ENCODE measurements at regions not wholly inside any gene's neighbourhood (a gene's known extent, or its start where the extent isn't known, plus 50 kb on each side); places are given as distances from the start of the nearest gene placed in this dataset.

GRCh38 chr15:98312913-98313312 lies 335.4 kb upstream of the IGF1R start:
- Mint-ChIP-seq H3K36me3 (ENCODE audit: insufficient read depth, unreplicated experiment) (no peaks in the 10 kb centered on the region), H3K27me3 (ENCODE audit: unreplicated experiment) (peaks cover 41% of the 10 kb centered on the region), H3K4me1 (ENCODE audit: low read depth, unreplicated experiment) (no peaks in the 10 kb centered on the region), H3K27ac (ENCODE audit: unreplicated experiment) (no peak overlapping the region), H3K9me3 (ENCODE audit: low read depth, unreplicated experiment) (no peaks in the 10 kb centered on the region), H3K4me3 (ENCODE audit: low read depth, unreplicated experiment) (no peak overlapping the region)
- BruUV-seq (replicated peaks): no TSS peak
- no peak for TF ChIP-seq CTCF (IDR thresholded peaks at IDR 0.05; ENCODE audit: unreplicated experiment)
- intact Hi-C loops (cut with micrococcal nuclease; ENCODE audit: unreplicated experiment): no loop called here
- CTCF ChIA-PET: interaction anchor here (1.0 to 1.9 kb wide), 3 partner anchors 107 to 764 kb away, joined by 3 to 15 read pairs (median 5); no protein-coding TSS in a partner anchor
- DNase-seq: no peak

- Mint-ChIP-seq H3K36me3 (ENCODE audit: insufficient read depth, unreplicated experiment) (no peaks in the 10 kb centered on the region), H3K27me3 (ENCODE audit: unreplicated experiment) (peaks cover 17% of the 10 kb centered on the region), H3K27ac (ENCODE audit: unreplicated experiment) (no peak overlapping the region), H3K4me3 (ENCODE audit: low read depth, unreplicated experiment) (no peak overlapping the region), H3K4me1 (ENCODE audit: low read depth, unreplicated experiment) (no peaks in the 10 kb centered on the region), H3K9me3 (ENCODE audit: low read depth, unreplicated experiment) (no peaks in the 10 kb centered on the region)
- no TSS peak for BruUV-seq (replicated peaks)
- DNase-seq: no peak
- TF ChIP-seq CTCF (IDR thresholded peaks at IDR 0.05; ENCODE audit: unreplicated experiment): no peak
- CTCF ChIA-PET: no interaction called here
- intact Hi-C loops (cut with micrococcal nuclease; ENCODE audit: unreplicated experiment): no loop called here
These were observed 332.4 kb upstream of the IGF1R start for GRCh38 chr15:98315971-98316370.

GRCh38 chr15:98321896-98322295 lies 326.4 kb upstream of the IGF1R start:
- intact Hi-C loops (cut with micrococcal nuclease; ENCODE audit: unreplicated experiment): no loop called here
- Mint-ChIP-seq H3K27ac (ENCODE audit: unreplicated experiment) (no peak overlapping the region), H3K4me1 (ENCODE audit: low read depth, unreplicated experiment) (no peaks in the 10 kb centered on the region), H3K36me3 (ENCODE audit: insufficient read depth, unreplicated experiment) (no peaks in the 10 kb centered on the region), H3K27me3 (ENCODE audit: unreplicated experiment) (peaks cover under 1% of the 10 kb centered on the region), H3K4me3 (ENCODE audit: low read depth, unreplicated experiment) (no peak overlapping the region), H3K9me3 (ENCODE audit: low read depth, unreplicated experiment) (peaks cover 2% of the 10 kb centered on the region)
- CTCF ChIA-PET: interaction anchor here (1.0 kb wide), 1 partner anchor 10 kb away, joined by 3 read pairs; no protein-coding TSS in a partner anchor
- no TSS peak for BruUV-seq (replicated peaks)
- DNase-seq: no peak
- TF ChIP-seq CTCF (IDR thresholded peaks at IDR 0.05; ENCODE audit: unreplicated experiment): no peak

GRCh38 chr15:98322581-98322980 lies 325.8 kb upstream of the IGF1R start:
- no peak for TF ChIP-seq CTCF (IDR thresholded peaks at IDR 0.05; ENCODE audit: unreplicated experiment)
- Mint-ChIP-seq H3K9me3 (ENCODE audit: low read depth, unreplicated experiment) (peaks cover 4% of the 10 kb centered on the region), H3K27me3 (ENCODE audit: unreplicated experiment) (no peaks in the 10 kb centered on the region), H3K36me3 (ENCODE audit: insufficient read depth, unreplicated experiment) (no peaks in the 10 kb centered on the region), H3K4me1 (ENCODE audit: low read depth, unreplicated experiment) (no peaks in the 10 kb centered on the region), H3K4me3 (ENCODE audit: low read depth, unreplicated experiment) (no peak overlapping the region), H3K27ac (ENCODE audit: unreplicated experiment) (no peak overlapping the region)
- intact Hi-C loops (cut with micrococcal nuclease; ENCODE audit: unreplicated experiment): no loop called here
- CTCF ChIA-PET: interaction anchor here (1.0 kb wide), 1 partner anchor 10 kb away, joined by 3 read pairs; no protein-coding TSS in a partner anchor
- DNase-seq: no peak
- BruUV-seq (replicated peaks): no TSS peak
